ENCODE measurements at regions not wholly inside any gene's neighbourhood (a gene's known extent, or its start where the extent isn't known, plus 50 kb on each side); places are given as distances from the start of the nearest gene placed in this dataset.

GRCh38 chr2:195561116-195561921 lies 95.7 kb upstream of the SLC39A10 start (continued):
- TF ChIP-seq RXRA (IDR thresholded peaks at IDR 0.05; ENCODE audit: insufficient read depth, low read depth, low read length), result no peak
- no peak for TF ChIP-seq HDAC6 (IDR thresholded peaks at IDR 0.05; ENCODE audit: low read depth, low read length)
- TF ChIP-seq RAD21 (IDR thresholded peaks at IDR 0.05 in 1 of 2, conservative IDR thresholded peaks at IDR 0.05 in 1 of 2; ENCODE audit: low read depth in 2 of 2, low read length in 2 of 2), result no peak
- no peak for TF ChIP-seq CTCF (IDR thresholded peaks at IDR 0.05; ENCODE audit: control extremely low read depth in 1 of 3, insufficient read depth in 1 of 3, low read depth in 1 of 3, low read length in 3 of 3)
